HG02981 (cell line): ENCODE measurements at regions not wholly inside any gene's neighbourhood (a gene's known extent, or its start where the extent isn't known, plus 50 kb on each side); places are given as distances from the start of the nearest gene placed in this dataset.

Source experiments
- ATAC-seq: cut with Tn5 transposase; IDR thresholded peaks from one replicate; pipeline ENCODE4 v1.9.1; 2021; ENCODE audit warnings: mild to moderate bottlenecking, moderate library complexity; ENCODE audit not compliant: unreplicated experiment

DNA sequence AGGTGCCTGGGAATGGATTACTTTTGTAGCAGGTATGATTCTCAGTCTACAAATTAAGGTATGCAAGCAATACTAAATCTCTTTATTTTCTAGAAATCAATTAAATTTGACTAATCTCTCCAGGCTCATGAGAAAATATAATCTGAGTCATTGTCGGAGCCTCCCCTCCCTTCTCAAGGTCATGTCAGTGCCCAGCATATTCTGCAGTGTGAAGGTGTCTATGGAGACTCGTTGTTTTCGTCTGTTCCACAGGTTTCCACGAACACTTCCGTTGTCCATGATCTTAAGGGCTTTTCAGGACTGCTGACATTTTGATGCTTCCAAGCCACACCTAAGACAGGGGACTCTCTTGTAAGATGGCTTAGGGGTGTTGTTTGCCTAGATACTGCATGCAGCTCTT lies 56.6 kb upstream of the SCOC start:
- no peak for ATAC-seq

DNA sequence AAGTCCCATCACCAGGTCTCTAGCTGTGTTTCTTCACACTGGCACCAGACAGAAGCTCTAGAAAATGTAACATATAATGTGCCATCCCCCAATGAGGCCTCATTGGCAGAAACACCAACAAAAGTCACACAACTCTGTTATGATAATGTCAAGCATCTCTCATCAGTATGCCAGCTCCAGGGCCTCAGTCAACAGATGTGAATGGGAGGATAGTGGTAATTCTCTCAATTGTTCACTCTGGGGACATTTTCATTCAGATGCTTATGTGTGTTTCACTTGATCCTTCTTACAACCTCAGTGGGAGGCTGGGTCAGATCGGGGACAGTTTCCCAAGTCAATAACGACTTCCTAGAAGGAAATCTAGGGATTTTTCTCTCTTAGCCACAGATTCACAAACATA lies 57.5 kb upstream of the SCOC start:
- ATAC-seq, result no peak

DNA sequence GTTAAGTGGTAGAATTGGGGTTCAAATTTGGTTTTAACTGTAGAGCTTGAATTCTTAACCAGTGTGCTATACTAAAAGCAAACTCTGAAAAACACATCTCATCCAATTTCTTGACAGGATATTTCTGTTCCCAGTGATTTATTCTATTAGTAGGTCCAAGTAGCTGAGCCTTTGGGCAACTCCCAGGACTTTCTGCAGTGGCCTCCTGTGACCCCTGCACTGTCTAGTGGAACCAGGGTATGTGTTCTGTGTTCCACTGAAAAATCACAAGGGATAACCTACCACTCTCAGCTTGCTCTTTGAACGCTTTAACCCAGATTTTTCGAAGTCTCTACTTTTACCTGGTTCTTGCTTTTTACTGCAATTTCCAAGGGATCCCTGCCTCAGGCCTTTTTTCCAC lies 58.0 kb upstream of the SCOC start:
- ATAC-seq, result no peak

DNA sequence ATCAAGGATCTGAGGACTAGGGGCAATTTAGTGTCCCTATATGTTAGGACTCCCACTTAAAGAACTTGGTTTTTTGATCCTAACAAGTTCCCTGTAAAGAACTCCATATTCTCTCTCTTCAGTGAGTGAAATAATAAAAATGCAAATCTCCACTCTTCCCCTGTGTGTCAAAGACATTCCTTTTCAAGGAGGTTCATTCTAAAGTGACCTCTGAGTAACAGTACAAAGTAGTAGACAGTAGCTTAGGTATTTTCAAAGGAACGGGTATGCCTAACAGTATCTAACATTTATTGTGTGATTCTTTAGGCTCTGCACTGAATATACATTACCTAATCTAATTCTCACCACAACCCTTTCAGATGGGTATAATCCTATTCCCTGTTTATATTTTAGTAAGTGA lies 58.4 kb upstream of the SCOC start:
- ATAC-seq, result no peak

DNA sequence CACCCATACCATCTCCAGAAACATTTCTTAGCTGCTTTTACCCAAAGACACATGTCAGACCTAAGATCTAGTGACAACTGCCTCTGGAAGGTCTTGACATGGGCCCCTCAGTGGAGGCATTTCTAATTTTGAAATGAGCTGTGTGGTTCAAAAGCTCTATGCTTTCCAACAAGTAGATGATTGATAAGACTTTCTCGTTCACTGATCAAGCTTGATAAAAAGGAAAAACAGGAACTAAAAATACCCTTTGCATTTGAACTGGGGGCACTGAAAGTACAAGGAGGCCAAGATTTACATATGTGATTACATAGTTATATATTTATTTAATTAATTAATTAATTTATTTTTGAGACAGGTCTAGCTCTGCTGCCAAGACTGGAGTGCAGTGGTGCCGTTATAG lies 61.3 kb upstream of the SCOC start:
- ATAC-seq, result no peak

DNA sequence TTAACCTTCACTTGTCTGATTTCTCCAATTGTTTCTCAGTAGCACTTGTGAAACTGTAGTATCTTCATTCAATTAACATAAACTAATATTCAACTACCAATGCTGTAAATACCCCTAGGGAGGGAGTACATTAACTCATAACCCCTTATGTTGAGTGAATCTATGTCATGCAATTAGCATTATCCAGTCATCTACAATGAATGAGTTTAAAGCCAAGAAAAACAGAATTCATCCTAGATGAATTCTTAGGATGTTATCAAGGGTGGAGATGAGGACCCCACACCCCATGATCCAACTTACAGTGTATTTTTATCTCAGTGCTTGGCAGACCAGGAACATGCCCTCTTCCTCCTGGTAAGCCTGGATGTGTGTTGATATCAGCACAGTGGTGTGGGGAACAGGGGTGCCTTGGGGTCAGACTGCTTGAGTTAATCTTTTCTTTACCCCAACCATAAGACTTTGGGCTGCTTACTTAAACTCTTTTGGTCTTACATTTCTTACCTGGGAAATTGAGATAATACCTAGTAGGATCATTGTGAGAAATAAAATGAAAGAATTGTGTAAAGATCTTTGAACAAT lies 62.1 kb upstream of the SCOC start:
- no peak for ATAC-seq

DNA sequence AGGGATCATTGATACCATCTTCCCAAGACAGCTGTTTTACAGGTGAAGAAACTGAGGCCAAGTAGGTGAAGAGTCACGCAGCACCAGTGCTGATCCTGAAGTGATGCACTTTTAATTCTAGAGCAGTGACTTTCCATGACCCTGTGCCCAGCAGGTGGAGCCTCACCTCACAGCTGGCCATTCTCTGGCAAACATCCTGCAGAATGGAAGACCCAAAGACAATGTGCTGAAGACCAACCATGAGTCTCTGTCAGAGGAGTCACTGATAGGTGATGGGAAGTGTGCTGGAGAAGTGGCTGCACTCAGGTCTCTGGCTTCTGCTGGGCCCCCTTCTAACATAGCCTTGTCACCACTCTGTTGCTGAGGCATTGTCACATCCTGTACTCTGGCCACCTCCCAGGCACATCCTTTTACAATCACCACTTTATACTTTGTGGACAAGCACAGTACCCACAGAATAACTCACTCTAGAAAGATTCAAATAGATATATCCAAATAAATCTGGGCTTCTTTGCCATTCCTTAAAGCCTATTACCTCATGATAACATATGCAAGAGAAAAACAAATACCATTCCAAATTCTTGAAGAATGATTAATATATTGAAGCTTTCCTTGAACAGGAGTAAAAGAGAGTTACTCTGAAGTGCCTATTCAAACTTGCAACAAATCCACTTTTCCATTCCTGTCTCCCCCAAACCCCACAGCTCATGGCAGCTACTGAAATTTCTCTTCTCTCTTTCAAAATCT lies 64.1 kb upstream of the SCOC start:
- ATAC-seq, result no peak

DNA sequence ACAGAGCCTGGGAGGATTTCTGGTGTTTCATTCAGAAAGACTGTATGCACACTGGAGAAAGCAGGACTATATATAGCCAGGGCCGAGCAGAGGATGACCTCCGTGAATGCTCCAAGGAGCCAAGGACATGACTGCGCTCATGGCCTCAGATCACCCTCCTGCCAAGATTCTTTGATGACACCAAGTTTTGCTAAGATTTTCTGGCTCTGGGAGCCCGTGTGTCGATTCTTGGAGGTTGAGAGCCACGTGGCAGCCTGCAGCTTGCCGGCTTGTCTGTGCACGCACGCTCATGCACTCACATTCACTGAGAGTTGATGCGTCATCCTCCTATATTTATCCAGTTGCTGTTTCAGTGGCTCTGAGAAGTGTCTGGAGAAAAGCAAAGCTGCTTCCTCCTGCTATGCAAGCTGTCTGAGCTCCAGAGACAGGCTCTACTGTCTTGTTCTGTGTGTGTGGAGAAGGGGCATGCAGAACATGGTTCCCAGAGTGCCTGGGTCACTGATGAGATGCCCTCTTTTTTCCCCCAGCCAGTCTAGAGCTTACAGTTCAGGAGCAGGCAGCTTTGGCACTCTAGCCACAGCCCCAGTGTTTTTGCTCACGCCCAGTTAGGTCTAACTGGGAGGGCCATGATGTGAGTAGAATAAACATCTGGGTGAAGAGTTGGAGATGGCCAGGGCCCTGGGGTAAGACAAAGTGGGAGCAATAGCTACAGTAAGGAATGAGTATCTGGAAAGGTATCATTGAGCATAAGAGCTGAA lies 64.9 kb upstream of the SCOC start:
- ATAC-seq, result no peak

DNA sequence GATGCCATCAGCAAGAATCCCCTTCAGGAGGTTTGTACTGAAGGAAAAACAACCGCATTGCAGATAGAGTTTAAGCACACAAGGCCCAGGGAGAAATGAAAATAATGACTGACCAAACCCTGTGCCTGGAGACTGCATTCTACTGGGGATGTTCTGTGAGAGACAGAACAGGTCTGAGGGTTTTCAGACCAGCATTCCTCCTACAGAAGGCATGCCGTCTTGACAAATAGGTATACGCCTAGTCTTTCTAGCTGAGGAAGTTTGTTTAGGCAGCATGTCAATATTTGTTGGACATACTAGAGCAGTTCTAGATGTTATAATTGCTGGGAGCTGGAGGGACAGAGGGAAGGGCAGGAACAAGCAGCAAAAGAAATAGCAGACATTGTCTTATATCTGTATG lies 68.4 kb upstream of the SCOC start:
- no peak for ATAC-seq

DNA sequence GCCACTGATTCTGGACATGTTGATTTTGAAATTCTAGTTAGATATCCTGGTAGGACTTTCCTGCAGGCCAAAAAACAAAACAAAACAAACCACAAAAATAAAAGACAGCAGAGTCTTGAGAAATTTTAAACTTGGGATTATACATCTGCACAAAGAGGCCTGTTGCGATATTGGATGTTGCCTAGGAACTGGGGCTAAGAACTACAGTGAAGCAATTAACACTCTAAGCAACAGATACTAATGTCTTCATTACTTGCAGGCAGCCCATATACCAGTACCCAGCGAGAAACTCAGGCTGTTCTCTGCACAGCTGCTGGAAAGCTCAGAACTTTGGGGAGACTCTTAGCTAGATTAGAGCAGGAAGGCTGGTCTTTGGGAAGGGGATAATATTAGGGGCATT lies 69.1 kb upstream of the SCOC start:
- ATAC-seq, result no peak

DNA sequence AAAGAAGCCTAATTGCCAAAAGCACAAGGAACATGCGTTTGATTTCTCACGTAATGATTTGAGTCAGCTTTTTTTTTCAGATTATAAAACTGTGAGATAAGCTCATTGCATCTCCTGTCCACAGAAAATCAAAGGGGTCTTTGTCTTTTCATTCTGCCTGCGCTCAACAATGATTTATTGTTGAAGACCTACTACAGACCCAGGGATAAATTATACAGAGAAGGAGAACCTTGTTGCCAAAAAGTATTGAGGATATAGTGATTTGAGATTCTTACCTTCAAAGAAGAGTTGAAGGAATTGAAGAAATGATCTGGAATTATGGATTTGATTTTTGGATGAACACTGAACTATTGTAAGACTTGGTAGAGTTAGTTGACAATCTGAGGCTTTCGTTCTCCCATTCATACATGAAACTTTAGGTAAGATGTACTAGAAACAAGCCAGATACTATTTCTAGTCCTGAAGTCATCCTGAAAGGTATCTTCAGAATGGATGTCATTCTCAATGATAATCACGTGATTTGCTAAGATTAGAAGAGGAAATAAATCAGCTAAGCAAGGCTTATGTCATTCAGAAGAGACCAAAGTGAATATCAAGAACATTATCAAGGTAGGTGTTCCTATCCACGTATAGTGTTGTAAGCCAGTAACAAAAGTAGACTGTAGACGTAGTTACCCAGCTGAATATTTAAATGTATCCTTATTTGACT lies 71.1 kb upstream of the SCOC start:
- no peak for ATAC-seq

DNA sequence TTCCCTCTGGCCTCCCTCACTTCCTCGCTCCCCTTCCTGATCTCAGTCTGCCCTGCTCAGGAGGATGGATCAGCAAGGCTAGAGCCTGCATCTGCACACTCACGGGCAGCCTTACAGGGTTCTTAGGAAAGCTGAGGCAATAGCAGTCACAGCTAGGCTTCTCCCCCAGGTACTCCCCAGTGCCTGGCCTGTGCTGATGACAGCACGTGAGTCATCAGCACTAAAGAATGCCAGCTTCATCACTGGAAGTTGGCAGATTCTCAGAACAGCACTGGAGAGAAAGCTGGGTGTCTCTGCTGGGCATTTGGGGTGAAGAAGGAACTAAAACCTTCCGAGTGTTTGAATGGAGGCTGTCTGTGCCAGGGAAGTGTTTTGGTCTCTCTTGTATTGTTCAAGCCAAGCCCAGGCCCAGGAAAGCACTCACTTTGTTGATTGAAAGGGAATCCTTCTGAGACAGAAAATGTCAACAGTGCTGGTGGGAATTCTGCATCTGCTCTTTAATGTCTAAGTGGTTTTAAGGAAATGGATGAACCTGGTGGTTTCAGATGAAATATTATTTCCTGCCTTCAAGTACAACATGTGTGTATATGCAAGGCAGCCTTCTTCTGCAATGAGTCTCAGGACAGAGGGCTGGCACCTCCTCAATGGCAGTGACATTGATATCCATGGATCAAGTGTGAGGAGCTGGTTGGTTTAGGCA lies 73.0 kb upstream of the SCOC start:
- no peak for ATAC-seq

DNA sequence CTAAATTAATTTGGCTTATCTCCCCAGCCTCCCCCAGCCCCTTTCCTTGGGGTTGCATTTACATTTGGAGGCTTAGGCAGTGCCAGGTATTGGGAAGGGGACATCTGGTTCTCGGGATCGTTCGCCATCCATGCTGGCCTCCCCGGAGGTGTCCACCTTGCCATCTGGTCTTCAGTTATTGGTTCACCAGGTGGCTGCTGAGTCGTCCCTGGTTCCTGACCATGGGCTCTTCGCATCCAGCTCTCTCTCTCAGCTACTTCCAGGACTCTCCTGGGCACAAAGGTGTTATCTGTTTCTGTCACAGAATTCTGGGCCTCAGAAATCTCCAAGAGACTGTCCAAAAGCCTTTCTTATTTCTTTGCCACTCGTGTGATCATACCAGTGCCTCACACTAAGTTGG lies 75.4 kb upstream of the SCOC start:
- ATAC-seq, result no peak

DNA sequence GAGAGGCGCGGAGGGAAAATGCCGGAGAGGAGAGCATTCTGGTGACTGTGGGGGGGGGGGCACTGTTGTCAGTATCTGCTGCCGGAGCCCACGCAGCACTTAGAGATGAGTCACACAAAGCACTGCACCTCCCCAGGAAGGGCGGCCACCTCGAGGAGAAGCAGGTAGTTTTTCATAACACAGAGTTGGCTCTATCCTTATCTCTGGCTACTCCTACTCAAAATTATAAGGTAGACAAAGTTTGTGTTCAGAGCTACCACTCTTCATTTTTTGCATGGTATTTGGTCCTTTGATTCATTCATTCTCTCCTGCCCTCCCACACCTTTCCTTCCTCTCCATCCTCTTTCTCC lies 76.2 kb upstream of the SCOC start:
- no peak for ATAC-seq

DNA sequence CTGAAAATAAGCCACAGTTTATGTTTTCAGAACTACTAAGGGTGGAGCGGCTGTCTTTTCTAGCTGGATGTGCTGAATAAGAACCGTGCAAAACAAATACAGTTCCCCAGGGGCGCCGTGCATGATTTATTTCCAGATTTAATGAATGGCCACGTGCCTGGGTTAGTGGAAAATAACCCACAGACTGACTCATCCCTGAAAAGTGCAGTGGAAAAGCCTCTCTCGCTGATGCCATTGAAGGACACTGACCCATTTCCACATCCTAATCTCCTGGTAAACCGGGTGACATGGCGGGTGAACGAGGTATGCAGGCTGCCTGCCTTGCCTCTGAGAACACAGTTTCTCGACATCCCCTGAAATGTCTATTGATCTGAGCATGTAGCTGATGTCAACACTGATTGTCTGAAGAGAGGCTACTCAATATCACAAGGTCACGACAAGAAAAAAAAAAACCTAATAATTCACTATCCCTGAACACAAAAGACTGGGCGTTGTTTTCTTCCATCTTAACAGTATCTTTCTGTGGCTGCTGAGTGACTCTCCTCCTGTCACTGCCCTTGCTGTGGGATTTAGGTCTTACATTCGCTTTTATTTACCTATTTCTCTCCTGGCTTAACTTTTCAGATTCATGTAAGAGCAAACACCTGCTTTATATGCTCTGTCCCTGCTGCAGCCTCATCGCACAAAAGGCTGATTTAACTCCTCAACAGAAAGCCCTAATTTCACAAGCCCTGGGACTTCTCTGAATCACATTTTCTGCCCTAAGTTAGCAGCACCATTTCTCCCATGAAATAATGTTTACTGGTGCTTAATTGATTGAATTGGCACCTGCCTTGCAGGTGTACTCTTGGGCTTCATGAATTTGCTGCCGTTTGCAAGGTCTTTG lies 76.9 kb upstream of the SCOC start:
- ATAC-seq, result no peak

DNA sequence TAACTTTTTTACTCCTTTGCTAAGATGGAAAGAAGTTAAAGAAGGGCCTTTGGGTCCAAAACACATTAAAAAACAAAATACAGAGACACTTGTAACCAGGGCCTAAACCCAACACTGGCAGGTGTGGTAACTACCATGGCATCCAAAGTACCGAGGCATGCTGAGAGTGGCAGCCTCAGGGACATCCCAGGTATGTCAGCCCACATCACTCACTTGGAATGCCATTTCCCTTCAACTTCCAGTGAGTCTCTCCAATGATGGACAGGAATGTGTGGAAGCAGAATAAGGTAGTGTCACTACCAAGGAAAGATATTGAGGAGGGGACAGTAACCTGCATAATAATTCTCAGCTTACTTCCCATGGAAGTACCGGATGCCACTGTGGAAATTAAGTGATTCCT lies 79.5 kb upstream of the SCOC start:
- no peak for ATAC-seq

DNA sequence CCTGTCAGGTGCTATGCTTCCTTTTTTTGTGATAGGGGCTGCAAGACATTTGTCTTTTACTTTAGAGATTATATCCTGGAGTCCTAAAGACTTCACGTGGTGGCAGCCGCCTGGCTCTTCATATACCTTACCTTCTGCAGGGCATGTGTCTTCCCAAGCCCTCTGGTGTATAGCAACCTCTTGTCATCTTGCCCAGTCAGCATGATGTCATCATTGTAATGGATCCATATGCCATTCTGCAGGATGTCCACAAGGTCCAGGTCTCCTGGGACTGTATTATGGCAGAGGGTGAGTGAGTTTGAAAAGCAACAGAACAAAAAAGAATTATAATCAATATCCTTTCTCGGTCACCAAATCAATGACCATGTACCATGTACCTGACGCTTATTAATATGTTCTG lies 82.2 kb upstream of the SCOC start:
- no peak for ATAC-seq

DNA sequence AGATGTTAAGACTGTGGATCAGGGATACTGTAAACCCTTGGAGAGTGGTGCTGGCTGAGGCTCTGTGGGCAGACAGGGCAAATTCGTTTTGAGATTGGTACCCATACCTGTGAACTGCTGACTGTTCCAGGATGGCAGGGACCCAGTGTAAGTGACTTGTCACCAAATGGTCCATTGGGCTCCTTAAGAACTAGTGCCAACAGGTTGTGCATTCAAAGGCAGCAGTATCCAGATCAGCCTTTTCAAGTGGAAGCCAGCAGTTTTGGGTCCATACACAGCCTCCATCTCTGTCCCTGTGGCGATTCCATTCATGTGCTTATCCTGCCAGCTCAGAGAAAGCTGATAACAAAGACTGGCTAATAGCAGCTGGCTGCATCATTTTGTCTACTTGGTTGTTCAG lies 84.0 kb upstream of the SCOC start:
- no peak for ATAC-seq

DNA sequence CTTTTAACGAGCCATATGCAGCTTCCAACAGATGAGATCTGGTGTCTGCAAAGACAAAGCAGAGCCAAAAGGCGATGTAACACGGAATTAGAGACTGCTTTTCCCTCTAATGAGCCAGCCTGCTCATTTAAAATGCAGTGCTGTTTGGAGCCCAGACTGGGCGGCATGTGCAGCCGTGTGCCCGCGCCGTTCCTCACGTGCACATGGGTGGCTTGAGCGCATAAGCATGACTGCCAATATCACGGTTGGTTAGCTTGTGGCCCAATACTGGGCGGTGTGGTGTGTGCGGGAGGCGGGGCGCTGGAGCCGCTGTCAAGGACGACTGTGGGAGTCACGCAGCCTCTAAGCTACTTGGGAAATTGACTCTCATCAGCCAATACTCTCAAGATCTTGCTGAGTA lies 87.0 kb upstream of the SCOC start:
- no peak for ATAC-seq

DNA sequence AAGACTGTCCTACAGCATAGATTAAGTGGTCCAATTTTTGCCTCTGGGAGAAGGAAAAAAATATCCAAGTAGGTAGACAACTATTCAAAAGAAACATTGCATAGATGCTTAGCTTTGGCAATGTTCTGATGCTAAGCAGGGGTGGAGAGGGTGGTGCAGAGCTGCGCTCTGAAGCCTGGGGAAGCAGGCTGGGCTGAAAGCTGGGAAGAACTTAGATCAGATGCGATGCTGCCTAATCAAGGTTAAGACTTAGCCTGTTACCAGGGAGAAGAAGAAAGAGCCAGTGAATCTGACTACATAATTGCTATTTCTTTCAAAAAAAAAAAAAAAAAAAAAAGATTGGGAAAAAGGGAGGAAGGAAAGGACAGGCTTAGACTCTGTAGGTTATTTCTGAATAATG lies 89.0 kb upstream of the SCOC start:
- ATAC-seq, result no peak
